HL-60 (cell line): ENCODE measurements at regions not wholly inside any gene's neighbourhood (a gene's known extent, or its start where the extent isn't known, plus 50 kb on each side); places are given as distances from the start of the nearest gene placed in this dataset.

ENCODE experiments used
- DNase-seq, 2 experiments: peaks; one replicate each; pipeline ENCODE4 v3.0.0-alpha.2; 2010 to 2020; ENCODE audit warnings: low read depth in 1 of 2, low spot score in 1 of 2
- H3K27ac ChIP-seq: fragments of 250-450 bp; sonication (Bioruptor Pico); replicated peaks from 2 replicates; pipeline ENCODE4 v1.5.1; 2020; ENCODE audit warnings: mild to moderate bottlenecking, moderate library complexity
- H3K27me3 ChIP-seq: fragments of 250-450 bp; sonication (Bioruptor Pico); 2 replicates; pipeline ENCODE4 v1.5.1; 2021; ENCODE audit warnings: mild to moderate bottlenecking, moderate library complexity; ENCODE audit not compliant: insufficient read depth, poor library complexity, severe bottlenecking
- H3K4me3 ChIP-seq: replicated peaks from 2 replicates; pipeline ENCODE4 v1.5.1; 2011; ENCODE audit warnings: mild to moderate bottlenecking, control low read depth, low read length; ENCODE audit not compliant: insufficient read depth
- CTCF ChIP-seq: IDR thresholded peaks from one replicate; pipeline ENCODE4 v1.5.1; 2011; ENCODE audit warnings: low read length, control low read depth, inconsistent platforms; ENCODE audit not compliant: insufficient read depth
- GABPA ChIP-seq: IDR thresholded peaks from 2 replicates; pipeline ENCODE4 v1.6.1; 2012; ENCODE audit warnings: low read depth
- POLR2AphosphoS5 ChIP-seq: IDR thresholded peaks from 2 replicates; pipeline ENCODE4 v1.6.1; 2012; ENCODE audit warnings: low read depth
- REST ChIP-seq: IDR thresholded peaks from 2 replicates; pipeline ENCODE4 v1.6.1; 2012; ENCODE audit warnings: low read depth; ENCODE audit not compliant: insufficient replicate concordance
- SPI1 ChIP-seq: IDR thresholded peaks from 2 replicates; pipeline ENCODE4 v1.6.1; 2012; ENCODE audit warnings: low read depth, mild to moderate bottlenecking, borderline replicate concordance

- no peak for TF ChIP-seq POLR2AphosphoS5
- no peak overlapping the region for H3K4me3 ChIP-seq
- no peaks in the 10 kb centered on the region for H3K27me3 ChIP-seq
- no peak for DNase-seq
- H3K27ac ChIP-seq: no peak overlapping the region
These were observed 260.4 kb downstream of the CPS1 start for GRCh38 chr2:210816769-210817168.

- H3K27me3 ChIP-seq: no peaks in the 10 kb centered on the region
- no peak overlapping the region for H3K4me3 ChIP-seq
- TF ChIP-seq SPI1: no peak
- TF ChIP-seq CTCF: no peak
- no peak for TF ChIP-seq GABPA
- TF ChIP-seq POLR2AphosphoS5: no peak
- no peak for TF ChIP-seq REST
- no peak for DNase-seq
- no peak overlapping the region for H3K27ac ChIP-seq
These were observed 262.1 kb downstream of the CPS1 start for GRCh38 chr2:210818473-210818872.

- TF ChIP-seq POLR2AphosphoS5 (no peak), REST (no peak), GABPA (no peak), SPI1 (no peak), CTCF (no peak)
These were observed 277.0 kb downstream of the CPS1 start for GRCh38 chr2:210833403-210833802.

GRCh38 chr2:210839034-210839433 is 282.6 kb downstream of the CPS1 start:
- DNase-seq: no peak
- Histone ChIP-seq H3K27me3 (no peaks in the 10 kb centered on the region), H3K4me3 (no peak overlapping the region), H3K27ac (no peak overlapping the region)
- TF ChIP-seq CTCF (no peak), SPI1 (no peak), GABPA (no peak), POLR2AphosphoS5 (no peak), REST (no peak)

More at GRCh38 chr2:210833403-210833802, 277.0 kb downstream of the CPS1 start:
- DNase-seq: no peak
- no peak overlapping the region for H3K4me3 ChIP-seq
- H3K27me3 ChIP-seq: no peaks in the 10 kb centered on the region
- no peak overlapping the region for H3K27ac ChIP-seq
